Activated naive CD8-positive, alpha-beta T cell (primary cell): ENCODE measurements at regions not wholly inside any gene's neighbourhood (a gene's known extent, or its start where the extent isn't known, plus 50 kb on each side); places are given as distances from the start of the nearest gene placed in this dataset.

Experiments
- H3K27ac Mint-ChIP-seq: one replicate; pipeline ENCODE4 v1.8.0; 2021; ENCODE audit warnings: mixed read lengths
- H3K27me3 Mint-ChIP-seq: one replicate; pipeline ENCODE4 v1.8.0; 2021; ENCODE audit warnings: mixed read lengths
- H3K36me3 Mint-ChIP-seq: one replicate; pipeline ENCODE4 v1.8.0; 2021; ENCODE audit warnings: mixed read lengths
- H3K4me1 Mint-ChIP-seq: one replicate; pipeline ENCODE4 v1.8.0; 2021; ENCODE audit warnings: low read depth, mixed read lengths
- H3K4me3 Mint-ChIP-seq: one replicate; pipeline ENCODE4 v1.8.0; 2021; ENCODE audit warnings: mild to moderate bottlenecking, mixed read lengths
- H3K9me3 Mint-ChIP-seq: one replicate; pipeline ENCODE4 v1.8.0; 2021; ENCODE audit warnings: low read depth, mixed read lengths

DNA sequence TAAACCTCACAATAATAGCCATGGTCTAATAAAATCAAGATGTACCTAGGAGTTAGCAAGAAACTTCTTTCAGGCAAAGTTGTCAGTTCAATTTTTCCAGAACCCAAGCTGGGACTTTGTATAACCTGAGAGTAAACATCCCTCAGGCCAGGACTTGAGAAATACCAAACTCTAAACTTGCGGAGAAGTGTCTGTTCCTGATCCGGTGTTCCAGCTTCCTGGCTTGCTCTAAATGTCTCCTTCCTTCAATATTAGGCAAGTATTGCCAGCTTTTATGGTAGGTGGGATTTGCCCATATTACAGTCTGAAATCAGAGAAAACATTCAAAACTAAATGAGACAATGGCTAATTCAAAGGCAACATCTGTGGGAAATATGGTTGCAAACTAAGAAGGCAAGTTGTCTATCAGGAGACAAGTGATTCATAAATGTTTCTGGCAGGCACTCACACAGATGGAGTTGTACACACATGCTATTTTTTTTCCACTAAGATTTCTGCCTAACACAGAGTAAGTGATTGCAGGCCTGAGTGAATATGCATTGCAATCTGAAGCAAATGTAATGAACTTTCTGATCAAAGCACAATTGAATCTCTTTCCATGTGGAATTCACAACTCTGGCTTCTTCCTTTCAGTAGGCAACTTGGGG, 88.3 kb upstream of the COL8A1 start:
- H3K9me3 Mint-ChIP-seq = no peaks in the 10 kb centered on the region
- H3K36me3 Mint-ChIP-seq = no peaks in the 10 kb centered on the region
- H3K4me1 Mint-ChIP-seq = peaks cover 4% of the 10 kb centered on the region
- H3K27me3 Mint-ChIP-seq = peaks cover 5% of the 10 kb centered on the region
- H3K27ac Mint-ChIP-seq = no peak overlapping the region
- no peak overlapping the region for H3K4me3 Mint-ChIP-seq

- Mint-ChIP-seq H3K9me3 (no peaks in the 10 kb centered on the region), H3K27ac (no peak overlapping the region), H3K36me3 (no peaks in the 10 kb centered on the region), H3K4me3 (no peak overlapping the region), H3K27me3 (peaks cover 5% of the 10 kb centered on the region), H3K4me1 (peaks cover 4% of the 10 kb centered on the region)
These were observed 89.2 kb upstream of the COL8A1 start for GRCh38 chr3:99549220-99549619.

- peaks cover 4% of the 10 kb centered on the region for H3K4me1 Mint-ChIP-seq
- no peak overlapping the region for H3K4me3 Mint-ChIP-seq
- no peak overlapping the region for H3K27ac Mint-ChIP-seq
- peaks cover 5% of the 10 kb centered on the region for H3K27me3 Mint-ChIP-seq
- no peaks in the 10 kb centered on the region for H3K9me3 Mint-ChIP-seq
- H3K36me3 Mint-ChIP-seq = no peaks in the 10 kb centered on the region
These were observed 89.7 kb upstream of the COL8A1 start for GRCh38 chr3:99548674-99549073.

DNA sequence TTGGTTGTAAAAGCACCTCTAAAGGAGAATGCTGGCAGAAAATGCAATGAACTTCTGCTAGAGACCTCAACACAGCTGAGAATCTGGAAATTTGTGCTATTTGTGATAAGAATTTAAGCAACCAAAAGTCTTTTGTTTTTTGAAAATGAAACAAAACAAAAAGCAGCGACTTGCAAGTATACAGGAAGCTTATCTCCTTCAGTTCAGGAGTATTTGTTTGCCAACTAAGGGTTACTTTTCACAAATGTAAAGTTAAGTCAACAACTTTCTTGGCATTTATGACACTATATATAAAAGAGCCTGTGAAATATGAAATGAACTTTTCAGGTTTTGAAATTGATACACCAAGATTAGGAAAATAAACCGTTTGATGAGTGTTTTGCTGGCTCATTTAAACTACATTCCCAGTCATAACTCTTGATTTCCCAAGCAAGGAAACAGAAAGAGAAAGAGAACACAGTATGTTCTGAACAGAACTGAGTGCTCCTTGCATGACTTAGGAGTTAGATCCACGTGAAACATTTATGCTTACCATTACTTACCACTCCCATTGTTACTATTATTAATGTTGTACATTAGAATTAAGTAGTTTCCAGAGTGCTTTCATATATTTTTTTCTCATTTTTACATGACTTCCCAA, 92.3 kb upstream of the COL8A1 start:
- Mint-ChIP-seq H3K4me3 (no peak overlapping the region), H3K36me3 (no peaks in the 10 kb centered on the region), H3K27ac (no peak overlapping the region), H3K9me3 (peaks cover 5% of the 10 kb centered on the region), H3K27me3 (peaks cover 3% of the 10 kb centered on the region), H3K4me1 (peaks cover 16% of the 10 kb centered on the region)

- H3K9me3 Mint-ChIP-seq = peaks cover 5% of the 10 kb centered on the region
- H3K36me3 Mint-ChIP-seq = no peaks in the 10 kb centered on the region
- peaks cover 16% of the 10 kb centered on the region for H3K4me1 Mint-ChIP-seq
- no peak overlapping the region for H3K27ac Mint-ChIP-seq
- H3K4me3 Mint-ChIP-seq = no peak overlapping the region
- H3K27me3 Mint-ChIP-seq = peaks cover 3% of the 10 kb centered on the region
These were observed 93.6 kb upstream of the COL8A1 start for GRCh38 chr3:99544786-99545281.

DNA sequence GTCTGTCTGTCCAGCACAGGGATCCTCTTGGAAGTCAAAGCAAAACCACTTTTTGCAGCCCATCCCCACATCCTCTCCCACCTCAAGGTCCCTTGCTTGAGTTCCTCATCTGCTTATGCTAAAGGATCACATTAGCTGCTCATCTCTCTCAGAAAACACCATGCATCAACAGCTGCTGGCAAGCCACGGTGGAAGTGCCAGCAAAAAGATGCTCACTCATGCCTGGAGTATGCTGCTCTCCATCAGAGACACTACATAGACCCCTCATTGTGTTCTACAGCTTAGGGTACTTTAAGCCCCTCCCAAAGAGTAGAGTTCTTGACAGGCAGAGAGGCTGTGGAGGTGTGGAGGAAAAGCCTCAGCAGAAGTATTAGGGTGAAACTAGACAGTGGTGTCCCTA, 94.6 kb upstream of the COL8A1 start:
- Mint-ChIP-seq H3K4me1 (peaks cover 16% of the 10 kb centered on the region), H3K4me3 (no peak overlapping the region), H3K36me3 (no peaks in the 10 kb centered on the region), H3K9me3 (peaks cover 5% of the 10 kb centered on the region), H3K27me3 (peaks cover 3% of the 10 kb centered on the region), H3K27ac (no peak overlapping the region)

GRCh38 chr3:99542767-99543518, 95.5 kb upstream of the COL8A1 start:
- H3K9me3 Mint-ChIP-seq = peaks cover 5% of the 10 kb centered on the region
- H3K4me3 Mint-ChIP-seq = no peak overlapping the region
- H3K27me3 Mint-ChIP-seq = peaks cover 3% of the 10 kb centered on the region
- H3K36me3 Mint-ChIP-seq = no peaks in the 10 kb centered on the region
- H3K27ac Mint-ChIP-seq = no peak overlapping the region
- peaks cover 16% of the 10 kb centered on the region for H3K4me1 Mint-ChIP-seq

GRCh38 chr3:99541181-99541580, 97.2 kb upstream of the COL8A1 start:
- H3K36me3 Mint-ChIP-seq = no peaks in the 10 kb centered on the region
- H3K27ac Mint-ChIP-seq = no peak overlapping the region
- peaks cover 16% of the 10 kb centered on the region for H3K4me1 Mint-ChIP-seq
- H3K9me3 Mint-ChIP-seq = peaks cover 5% of the 10 kb centered on the region
- no peak overlapping the region for H3K4me3 Mint-ChIP-seq
- peaks cover 3% of the 10 kb centered on the region for H3K27me3 Mint-ChIP-seq

GRCh38 chr3:99537416-99537815, 101.0 kb upstream of the COL8A1 start:
- H3K27me3 Mint-ChIP-seq = peaks cover 3% of the 10 kb centered on the region
- peaks cover 2% of the 10 kb centered on the region for H3K4me1 Mint-ChIP-seq
- H3K36me3 Mint-ChIP-seq = no peaks in the 10 kb centered on the region
- no peaks in the 10 kb centered on the region for H3K9me3 Mint-ChIP-seq
- H3K4me3 Mint-ChIP-seq = no peak overlapping the region
- no peak overlapping the region for H3K27ac Mint-ChIP-seq

DNA sequence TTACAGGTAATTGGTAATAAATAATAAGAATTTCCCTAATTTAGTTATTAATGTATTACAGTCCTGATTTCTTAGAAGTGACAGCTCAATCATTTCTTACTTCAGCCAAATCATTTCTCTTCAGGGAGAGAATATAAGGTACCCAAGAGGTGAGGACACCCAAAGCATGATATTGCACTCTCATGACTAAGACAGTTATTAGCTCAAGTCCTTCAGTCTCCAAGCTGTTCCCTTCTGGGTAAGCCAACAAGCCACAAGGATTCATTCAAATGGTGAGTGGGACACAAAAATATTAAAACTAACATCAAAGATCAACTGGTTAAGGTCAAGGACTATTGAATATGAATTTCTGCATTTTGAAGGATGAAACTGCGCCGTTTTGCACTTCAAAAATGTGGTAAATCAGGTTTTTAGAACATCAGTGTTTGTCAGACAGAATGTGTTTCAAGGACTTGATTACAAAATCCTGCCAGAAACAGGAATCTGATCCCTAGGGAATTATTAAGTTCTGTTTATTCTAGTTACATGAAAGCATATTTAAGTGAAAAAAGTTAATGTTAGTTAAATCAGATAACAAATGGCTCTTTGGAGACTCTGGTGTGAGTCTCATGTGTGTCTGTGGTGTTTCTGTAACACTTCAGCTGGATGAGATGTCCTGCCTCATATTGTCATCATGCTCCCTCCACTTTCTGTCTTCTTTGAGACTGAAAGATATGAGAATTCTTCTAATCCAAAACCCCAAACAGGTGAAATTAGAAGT, 101.7 kb upstream of the COL8A1 start:
- Mint-ChIP-seq H3K27ac (no peak overlapping the region), H3K9me3 (no peaks in the 10 kb centered on the region), H3K27me3 (peaks cover 3% of the 10 kb centered on the region), H3K4me3 (no peak overlapping the region), H3K36me3 (no peaks in the 10 kb centered on the region), H3K4me1 (no peaks in the 10 kb centered on the region)

DNA sequence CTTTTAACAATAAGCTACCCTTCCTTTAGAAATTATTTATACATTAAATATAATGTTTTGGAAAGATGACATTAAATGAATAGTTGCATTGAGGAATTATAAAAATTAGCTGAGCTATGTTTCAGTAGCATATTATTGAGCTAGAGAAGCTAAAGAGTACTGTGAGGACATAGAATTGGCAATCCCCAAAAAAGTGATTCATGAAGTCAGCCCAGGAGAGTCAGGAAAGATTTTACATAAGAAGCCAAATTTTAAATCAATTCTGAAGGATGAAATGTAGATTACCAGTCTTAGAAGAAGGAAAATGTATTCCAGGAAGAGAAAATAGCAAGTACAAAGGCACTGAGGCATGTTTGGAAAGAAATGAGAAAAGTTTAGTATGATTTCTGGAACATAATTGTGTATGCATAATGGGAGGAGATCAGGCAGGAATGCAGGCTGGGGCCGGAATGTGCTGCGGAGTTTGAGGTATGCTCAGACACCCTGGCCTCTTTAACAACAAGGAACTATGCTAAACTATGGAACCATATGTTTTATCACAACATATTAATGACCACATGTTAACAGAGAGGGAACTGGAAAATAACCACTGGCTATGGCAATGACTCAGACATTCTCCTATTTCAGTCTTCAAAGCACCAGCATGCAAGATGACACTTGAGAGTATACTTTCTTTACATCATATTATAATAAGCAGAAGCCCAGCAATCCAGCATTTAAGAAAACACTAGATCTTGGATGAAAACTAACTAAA, 103.3 kb upstream of the COL8A1 start:
- Mint-ChIP-seq H3K27me3 (peaks cover 3% of the 10 kb centered on the region), H3K9me3 (no peaks in the 10 kb centered on the region), H3K4me3 (no peak overlapping the region), H3K4me1 (no peaks in the 10 kb centered on the region), H3K27ac (no peak overlapping the region), H3K36me3 (no peaks in the 10 kb centered on the region)

GRCh38 chr3:99532246-99532645, 106.1 kb upstream of the COL8A1 start:
- Mint-ChIP-seq H3K27ac (no peak overlapping the region), H3K36me3 (no peaks in the 10 kb centered on the region), H3K4me1 (no peaks in the 10 kb centered on the region), H3K4me3 (no peak overlapping the region), H3K27me3 (peaks cover 3% of the 10 kb centered on the region), H3K9me3 (no peaks in the 10 kb centered on the region)

DNA sequence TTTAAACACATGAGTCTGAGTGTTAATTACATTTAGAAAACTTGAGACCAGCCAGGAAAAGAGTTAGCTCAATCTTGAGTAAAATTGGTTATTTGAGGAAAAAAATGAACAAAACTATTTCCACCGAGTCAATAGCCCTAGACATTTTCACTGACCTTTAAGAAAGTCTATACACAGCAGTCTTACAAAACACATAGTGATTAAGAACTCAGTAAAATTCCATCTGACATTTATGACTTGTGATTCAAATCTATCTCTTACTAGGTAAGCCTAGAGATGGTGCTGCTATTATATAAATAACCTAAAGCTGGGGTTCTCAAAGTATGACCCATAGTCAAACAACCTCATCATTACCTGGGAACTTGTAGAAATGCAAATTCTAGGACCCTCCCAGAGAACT, 109.1 kb upstream of the COL8A1 start:
- H3K27me3 Mint-ChIP-seq = peaks cover 2% of the 10 kb centered on the region
- no peak overlapping the region for H3K27ac Mint-ChIP-seq
- H3K9me3 Mint-ChIP-seq = no peaks in the 10 kb centered on the region
- no peak overlapping the region for H3K4me3 Mint-ChIP-seq
- H3K4me1 Mint-ChIP-seq = no peaks in the 10 kb centered on the region
- no peaks in the 10 kb centered on the region for H3K36me3 Mint-ChIP-seq

GRCh38 chr3:99526921-99527320, 111.5 kb upstream of the COL8A1 start:
- no peak overlapping the region for H3K4me3 Mint-ChIP-seq
- H3K4me1 Mint-ChIP-seq = no peaks in the 10 kb centered on the region
- H3K27ac Mint-ChIP-seq = no peak overlapping the region
- no peaks in the 10 kb centered on the region for H3K9me3 Mint-ChIP-seq
- H3K27me3 Mint-ChIP-seq = peaks cover 2% of the 10 kb centered on the region
- no peaks in the 10 kb centered on the region for H3K36me3 Mint-ChIP-seq
